Lower leg skin (tissue), 3 donors: ENCODE measurements at regions not wholly inside any gene's neighbourhood (a gene's known extent, or its start where the extent isn't known, plus 50 kb on each side); places are given as distances from the start of the nearest gene placed in this dataset.

Experiments used
- CTCF ChIP-seq, 3 donors: fragments of 450-650 bp; IDR thresholded peaks; one replicate each; pipeline ENCODE4 v1.5.1; 2016; ENCODE audit warnings: antibody characterized with exemption in 3 of 3, mild to moderate bottlenecking in 3 of 3, moderate library complexity in 2 of 3
- POLR2A ChIP-seq, 2 donors: fragments of 450-650 bp; IDR thresholded peaks; one replicate each; pipeline ENCODE4 v1.6.1; 2016 to 2017; ENCODE audit warnings: antibody characterized with exemption in 2 of 2, mild to moderate bottlenecking in 1 of 2, moderate library complexity in 1 of 2

- TF ChIP-seq CTCF (IDR thresholded peaks at IDR 0.05) (no peak), POLR2A (IDR thresholded peaks at IDR 0.05) (no peak)
Measured at GRCh38 chr7:125661-126060, 66.7 kb upstream of the FAM20C start.
